GM21723 (cell line): ENCODE measurements at regions not wholly inside any gene's neighbourhood (a gene's known extent, or its start where the extent isn't known, plus 50 kb on each side); places are given as distances from the start of the nearest gene placed in this dataset.

Experiments
- ATAC-seq: cut with Tn5 transposase; IDR thresholded peaks from one replicate; pipeline ENCODE4 v1.9.1; 2021; ENCODE audit warnings: mild to moderate bottlenecking, moderate library complexity; ENCODE audit not compliant: unreplicated experiment

- no peak for ATAC-seq
These were observed 267.4 kb downstream of the ALG10 start for GRCh38 chr12:34289431-34290380.

GRCh38 chr12:34290381-34290995 is 268.2 kb downstream of the ALG10 start:
- no peak for ATAC-seq

- no peak for ATAC-seq
These were observed 268.7 kb downstream of the ALG10 start for GRCh38 chr12:34291001-34291400.

GRCh38 chr12:34291426-34291901 is 269.2 kb downstream of the ALG10 start:
- no peak for ATAC-seq

GRCh38 chr12:34292736-34293625 is 270.7 kb downstream of the ALG10 start:
- no peak for ATAC-seq

GRCh38 chr12:34294137-34294536 is 271.8 kb downstream of the ALG10 start:
- no peak for ATAC-seq

GRCh38 chr12:34294671-34295365 is 272.5 kb downstream of the ALG10 start:
- ATAC-seq = no peak

GRCh38 chr12:34295366-34296142 is 273.3 kb downstream of the ALG10 start:
- no peak for ATAC-seq

- ATAC-seq = no peak
These were observed 274.1 kb downstream of the ALG10 start for GRCh38 chr12:34296143-34297041.

- no peak for ATAC-seq
These were observed 275.0 kb downstream of the ALG10 start for GRCh38 chr12:34297126-34297789.

- ATAC-seq = no peak
These were observed 275.5 kb downstream of the ALG10 start for GRCh38 chr12:34297790-34298164.

- ATAC-seq = no peak
These were observed 276.1 kb downstream of the ALG10 start for GRCh38 chr12:34298176-34298970.

GRCh38 chr12:34298971-34299801 is 276.9 kb downstream of the ALG10 start:
- ATAC-seq = no peak

- ATAC-seq = no peak
These were observed 277.5 kb downstream of the ALG10 start for GRCh38 chr12:34299802-34300193.

- ATAC-seq = no peak
These were observed 278.3 kb downstream of the ALG10 start for GRCh38 chr12:34300376-34301250.
